ENCODE measurements at regions not wholly inside any gene's neighbourhood (a gene's known extent, or its start where the extent isn't known, plus 50 kb on each side); places are given as distances from the start of the nearest gene placed in this dataset.

DNA sequence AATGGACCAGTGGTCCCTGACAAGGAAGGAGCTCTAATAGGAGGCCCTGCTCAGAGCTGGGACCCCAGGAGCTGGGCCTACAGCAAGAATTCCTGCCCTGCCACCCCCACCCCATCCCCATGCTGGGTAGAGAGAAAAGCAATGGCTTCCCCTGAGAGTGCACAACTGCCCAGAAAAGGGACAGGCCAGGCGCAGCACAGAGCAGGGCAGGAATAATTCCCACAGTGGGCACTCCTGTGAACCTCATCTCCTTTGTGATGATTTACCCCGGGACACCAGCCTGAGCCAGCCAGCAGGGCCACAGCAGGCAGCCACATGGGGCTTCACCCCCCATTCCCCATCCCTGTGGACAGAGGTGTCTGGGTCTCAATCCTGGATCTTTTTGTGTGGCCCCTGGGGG is 104.0 kb upstream of the IQSEC1 start:
- Histone ChIP-seq H3K36me3 (ENCODE audit: control insufficient read depth, insufficient read depth, low read length) (no peaks in the 10 kb centered on the region), H3K27me3 (ENCODE audit: control insufficient read depth, insufficient read depth, low read length) (no peaks in the 10 kb centered on the region), H3K4me3 (ENCODE audit: low read depth, low read length) (no peak overlapping the region)
- FAIRE-seq: no peak
- no peak for DNase-seq (ENCODE audit: low read depth)
- TF ChIP-seq, protein P1, sequence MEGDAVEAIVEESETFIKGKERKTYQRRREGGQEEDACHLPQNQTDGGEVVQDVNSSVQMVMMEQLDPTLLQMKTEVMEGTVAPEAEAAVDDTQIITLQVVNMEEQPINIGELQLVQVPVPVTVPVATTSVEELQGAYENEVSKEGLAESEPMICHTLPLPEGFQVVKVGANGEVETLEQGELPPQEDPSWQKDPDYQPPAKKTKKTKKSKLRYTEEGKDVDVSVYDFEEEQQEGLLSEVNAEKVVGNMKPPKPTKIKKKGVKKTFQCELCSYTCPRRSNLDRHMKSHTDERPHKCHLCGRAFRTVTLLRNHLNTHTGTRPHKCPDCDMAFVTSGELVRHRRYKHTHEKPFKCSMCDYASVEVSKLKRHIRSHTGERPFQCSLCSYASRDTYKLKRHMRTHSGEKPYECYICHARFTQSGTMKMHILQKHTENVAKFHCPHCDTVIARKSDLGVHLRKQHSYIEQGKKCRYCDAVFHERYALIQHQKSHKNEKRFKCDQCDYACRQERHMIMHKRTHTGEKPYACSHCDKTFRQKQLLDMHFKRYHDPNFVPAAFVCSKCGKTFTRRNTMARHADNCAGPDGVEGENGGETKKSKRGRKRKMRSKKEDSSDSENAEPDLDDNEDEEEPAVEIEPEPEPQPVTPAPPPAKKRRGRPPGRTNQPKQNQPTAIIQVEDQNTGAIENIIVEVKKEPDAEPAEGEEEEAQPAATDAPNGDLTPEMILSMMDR (IDR thresholded peaks at IDR 0.05; ENCODE audit: insufficient read depth, low read length, severe bottlenecking): no peak

DNA sequence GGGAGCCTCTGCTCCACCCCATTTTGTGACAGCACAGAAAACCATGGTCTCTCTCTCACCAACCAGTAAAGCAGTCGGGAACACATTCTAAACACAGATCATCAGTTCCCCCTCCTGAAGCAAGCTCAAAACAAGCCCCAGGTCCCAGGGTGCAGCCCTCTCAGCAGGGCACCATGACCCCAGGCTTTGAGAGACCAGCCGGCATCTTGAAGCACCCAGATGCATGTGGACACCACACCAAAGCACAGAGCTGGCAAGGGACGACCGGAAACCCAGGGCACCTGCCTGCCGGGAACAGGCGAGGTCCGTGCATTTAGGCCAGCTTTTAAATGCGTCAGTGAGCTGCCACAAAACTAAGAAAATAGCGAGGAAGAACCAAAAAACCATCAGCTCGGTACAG is 103.2 kb upstream of the IQSEC1 start:
- DNase-seq (ENCODE audit: low read depth): no peak
- no peak for FAIRE-seq
- TF ChIP-seq, protein P1 (IDR thresholded peaks at IDR 0.05; ENCODE audit: insufficient read depth, low read length, severe bottlenecking): no peak
- Histone ChIP-seq H3K4me3 (ENCODE audit: low read depth, low read length) (no peak overlapping the region), H3K27me3 (ENCODE audit: control insufficient read depth, insufficient read depth, low read length) (no peaks in the 10 kb centered on the region), H3K36me3 (ENCODE audit: control insufficient read depth, insufficient read depth, low read length) (no peaks in the 10 kb centered on the region)

DNA sequence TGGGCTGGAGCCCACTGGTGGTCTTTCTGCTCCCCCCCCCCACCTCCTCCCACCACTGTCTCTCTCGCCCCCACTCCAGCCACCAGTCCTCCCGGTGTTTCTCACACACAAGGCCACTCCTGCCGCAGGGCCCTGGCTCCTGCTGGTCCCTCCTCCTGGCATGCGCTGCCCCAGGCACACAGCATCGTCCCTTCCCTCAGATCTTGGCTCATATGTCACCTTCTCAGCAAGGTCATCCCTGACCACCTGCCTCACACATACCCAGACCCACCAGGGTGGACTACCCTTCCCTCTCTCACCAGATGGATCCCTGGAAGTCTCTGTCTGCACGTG is 101.5 kb upstream of the IQSEC1 start:
- TF ChIP-seq, protein P1 (IDR thresholded peaks at IDR 0.05; ENCODE audit: insufficient read depth, low read length, severe bottlenecking): no peak
- FAIRE-seq: no peak
- DNase-seq (ENCODE audit: low read depth): no peak
- no peaks in the 10 kb centered on the region for H3K36me3 ChIP-seq (ENCODE audit: control insufficient read depth, insufficient read depth, low read length)
- H3K4me3 ChIP-seq (ENCODE audit: low read depth, low read length): no peak overlapping the region
- no peaks in the 10 kb centered on the region for H3K27me3 ChIP-seq (ENCODE audit: control insufficient read depth, insufficient read depth, low read length)

DNA sequence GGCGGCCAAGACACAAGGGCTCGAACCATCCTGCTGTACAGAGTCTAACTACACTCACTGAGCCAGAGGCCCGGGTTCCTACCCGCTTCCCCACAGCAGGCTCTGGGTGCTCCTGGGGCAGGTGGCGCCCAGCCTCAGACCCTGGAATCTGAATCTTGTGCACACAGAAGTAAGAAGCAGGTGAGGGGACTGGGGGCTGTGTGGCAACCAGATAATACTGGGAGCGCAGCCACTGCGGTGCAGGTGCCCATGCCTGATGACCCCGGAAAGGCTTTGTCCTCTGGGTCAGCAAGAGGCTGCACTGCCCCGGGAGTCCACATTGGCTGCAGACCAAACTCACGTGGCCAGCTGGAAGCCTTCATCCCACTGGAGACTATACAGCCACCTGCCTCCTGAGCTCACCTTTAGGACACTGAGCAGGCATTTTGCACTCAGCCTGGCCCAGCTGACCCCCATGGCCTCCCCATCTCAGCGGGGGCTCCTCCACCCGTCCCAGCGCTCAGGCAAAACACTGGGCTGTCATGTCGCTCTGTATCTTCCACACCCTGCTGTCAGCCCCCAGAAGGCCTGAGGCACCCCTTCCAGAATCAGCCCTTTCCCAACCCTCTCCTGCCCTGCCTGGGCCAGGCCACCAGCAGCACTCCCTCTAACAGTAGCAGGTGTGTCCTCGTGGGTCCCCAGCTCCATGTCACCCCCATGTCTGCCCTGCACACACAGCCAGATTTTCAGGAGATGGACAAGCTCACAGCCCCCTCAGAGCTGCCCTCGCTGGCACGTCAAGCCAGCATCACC is 101.0 kb upstream of the IQSEC1 start:
- TF ChIP-seq, protein P1 (IDR thresholded peaks at IDR 0.05; ENCODE audit: insufficient read depth, low read length, severe bottlenecking): no peak
- FAIRE-seq (no peak), DNase-seq (ENCODE audit: low read depth) (no peak)
- H3K27me3 ChIP-seq (ENCODE audit: control insufficient read depth, insufficient read depth, low read length): no peaks in the 10 kb centered on the region
- H3K36me3 ChIP-seq (ENCODE audit: control insufficient read depth, insufficient read depth, low read length): no peaks in the 10 kb centered on the region
- H3K4me3 ChIP-seq (ENCODE audit: low read depth, low read length): no peak overlapping the region

DNA sequence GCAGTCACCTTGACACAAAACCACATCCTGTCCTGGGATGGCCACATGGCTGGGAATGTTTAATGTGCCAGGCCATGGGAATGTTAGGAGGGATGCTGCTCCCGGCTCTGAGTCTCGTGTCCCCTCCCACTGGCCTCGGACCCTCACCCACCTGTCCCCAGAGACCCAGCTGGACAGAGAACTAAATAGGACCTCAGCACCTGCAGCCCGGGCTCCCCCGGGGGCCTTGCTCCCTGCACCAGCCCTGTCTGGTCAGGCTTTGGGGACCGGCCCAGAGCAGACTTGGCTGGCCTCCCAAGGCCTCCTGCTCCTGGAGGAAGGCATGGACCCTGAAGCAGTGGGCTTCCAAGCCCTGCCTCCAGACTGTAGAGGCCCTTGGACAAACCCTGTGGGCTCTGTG is 100.0 kb upstream of the IQSEC1 start:
- H3K27me3 ChIP-seq (ENCODE audit: control insufficient read depth, insufficient read depth, low read length): no peaks in the 10 kb centered on the region
- DNase-seq (ENCODE audit: low read depth) (no peak), FAIRE-seq (no peak)
- H3K36me3 ChIP-seq (ENCODE audit: control insufficient read depth, insufficient read depth, low read length): no peaks in the 10 kb centered on the region
- no peak overlapping the region for H3K4me3 ChIP-seq (ENCODE audit: low read depth, low read length)
- TF ChIP-seq, protein P1 (IDR thresholded peaks at IDR 0.05; ENCODE audit: insufficient read depth, low read length, severe bottlenecking): no peak

DNA sequence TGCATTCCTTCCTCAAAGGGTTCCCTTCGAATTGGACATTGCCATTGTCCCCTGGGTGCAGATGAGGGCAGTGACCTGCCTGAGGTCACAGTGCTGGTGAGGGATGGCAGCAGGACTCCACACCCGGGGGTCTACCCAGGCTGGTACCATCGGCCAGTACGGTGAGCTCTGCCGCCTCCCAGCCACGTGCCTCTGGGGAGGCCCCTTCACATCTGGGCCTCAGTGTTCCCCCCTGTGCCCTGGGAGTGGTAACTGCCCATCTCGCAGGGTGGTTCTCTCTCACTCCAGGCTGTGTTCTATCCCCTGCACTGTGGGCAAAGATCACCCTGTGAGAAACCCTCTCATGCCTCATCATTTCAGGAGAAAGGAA is 99.4 kb upstream of the IQSEC1 start:
- Histone ChIP-seq H3K27me3 (ENCODE audit: control insufficient read depth, insufficient read depth, low read length) (no peaks in the 10 kb centered on the region), H3K36me3 (ENCODE audit: control insufficient read depth, insufficient read depth, low read length) (no peaks in the 10 kb centered on the region), H3K4me3 (ENCODE audit: low read depth, low read length) (no peak overlapping the region)
- FAIRE-seq (peak; percentile 28), DNase-seq (ENCODE audit: low read depth) (no peak)
- TF ChIP-seq, protein P1 (IDR thresholded peaks at IDR 0.05; ENCODE audit: insufficient read depth, low read length, severe bottlenecking): no peak
